Upper lobe of left lung (tissue), 4 donors: ENCODE measurements at regions not wholly inside any gene's neighbourhood (a gene's known extent, or its start where the extent isn't known, plus 50 kb on each side); places are given as distances from the start of the nearest gene placed in this dataset.
"Not testable (repeated sequence)": the region's sequence is repeated elsewhere in the genome, so short reads cannot be mapped to it uniquely, and the experiment has no call there.

Source experiments
- EP300 ChIP-seq, 4 donors: sonication (generic); formaldehyde crosslinking; IDR thresholded peaks; one replicate each; pipeline ENCODE4 v1.5.1; 2017; ENCODE audit warnings: antibody characterized with exemption in 4 of 4, control low read depth in 2 of 4
- POLR2A ChIP-seq, 4 donors: fragments of 450-650 bp; IDR thresholded peaks; one replicate each; pipeline ENCODE4 v1.5.1; 2016 to 2017; ENCODE audit warnings: antibody characterized with exemption in 4 of 4, mild to moderate bottlenecking in 2 of 4
- POLR2AphosphoS5 ChIP-seq, 2 donors: sonication (generic); formaldehyde crosslinking; IDR thresholded peaks; one replicate each; pipeline ENCODE4 v1.5.1; 2017; ENCODE audit warnings: antibody characterized with exemption in 2 of 2
- TF ChIP-seq, protein P1 (sequence below), 6 experiments: fragments of 450-650 bp in 4 of 6; fragments of 200-600 bp in 2 of 6; sonication (generic) in 2 of 6; IDR thresholded peaks; one replicate each; pipeline ENCODE4 v1.5.1; 2016 to 2019; ENCODE audit warnings: antibody characterized with exemption in 6 of 6

GRCh38 chr5:21471691-21472090 is 1381.5 kb downstream of the CDH12 start:
- TF ChIP-seq, protein P1, sequence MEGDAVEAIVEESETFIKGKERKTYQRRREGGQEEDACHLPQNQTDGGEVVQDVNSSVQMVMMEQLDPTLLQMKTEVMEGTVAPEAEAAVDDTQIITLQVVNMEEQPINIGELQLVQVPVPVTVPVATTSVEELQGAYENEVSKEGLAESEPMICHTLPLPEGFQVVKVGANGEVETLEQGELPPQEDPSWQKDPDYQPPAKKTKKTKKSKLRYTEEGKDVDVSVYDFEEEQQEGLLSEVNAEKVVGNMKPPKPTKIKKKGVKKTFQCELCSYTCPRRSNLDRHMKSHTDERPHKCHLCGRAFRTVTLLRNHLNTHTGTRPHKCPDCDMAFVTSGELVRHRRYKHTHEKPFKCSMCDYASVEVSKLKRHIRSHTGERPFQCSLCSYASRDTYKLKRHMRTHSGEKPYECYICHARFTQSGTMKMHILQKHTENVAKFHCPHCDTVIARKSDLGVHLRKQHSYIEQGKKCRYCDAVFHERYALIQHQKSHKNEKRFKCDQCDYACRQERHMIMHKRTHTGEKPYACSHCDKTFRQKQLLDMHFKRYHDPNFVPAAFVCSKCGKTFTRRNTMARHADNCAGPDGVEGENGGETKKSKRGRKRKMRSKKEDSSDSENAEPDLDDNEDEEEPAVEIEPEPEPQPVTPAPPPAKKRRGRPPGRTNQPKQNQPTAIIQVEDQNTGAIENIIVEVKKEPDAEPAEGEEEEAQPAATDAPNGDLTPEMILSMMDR (IDR thresholded peaks at IDR 0.05): not testable (repeated sequence)
- not testable (repeated sequence) for TF ChIP-seq EP300, POLR2A, POLR2AphosphoS5 (IDR thresholded peaks at IDR 0.05)
